ENCODE measurements at regions not wholly inside any gene's neighbourhood (a gene's known extent, or its start where the extent isn't known, plus 50 kb on each side); places are given as distances from the start of the nearest gene placed in this dataset.

- Histone ChIP-seq H3K36me3 (no peaks in the 10 kb centered on the region), H3K9me3 (no peaks in the 10 kb centered on the region; the same call in 1 of the 2 replicates), H3K4me1 (peaks cover 36% of the 10 kb centered on the region), H3K4me3 (ENCODE audit: low read depth, low read length) (no peak overlapping the region), H3K27me3 (no peaks in the 10 kb centered on the region)
- no peak for DNase-seq
- TF ChIP-seq CTCF (IDR thresholded peaks at IDR 0.05; ENCODE audit: low read depth, low read length): no peak
Observed at GRCh38 chr2:37588316-37588777, 83.1 kb downstream of the CDC42EP3 start.

GRCh38 chr2:37589298-37589697, 82.1 kb downstream of the CDC42EP3 start:
- H3K27me3 ChIP-seq: no peaks in the 10 kb centered on the region
- TF ChIP-seq CTCF (IDR thresholded peaks at IDR 0.05; ENCODE audit: low read depth, low read length): no peak
- no peak overlapping the region for H3K4me3 ChIP-seq (ENCODE audit: low read depth, low read length)
- no peak for DNase-seq
- H3K36me3 ChIP-seq: no peaks in the 10 kb centered on the region
- peaks cover 26% of the 10 kb centered on the region for H3K4me1 ChIP-seq
- no peaks in the 10 kb centered on the region; the same call in 1 of the 2 replicates for H3K9me3 ChIP-seq

GRCh38 chr2:37590119-37590571, 81.3 kb downstream of the CDC42EP3 start:
- no peaks in the 10 kb centered on the region for H3K27me3 ChIP-seq
- H3K4me3 ChIP-seq (ENCODE audit: low read depth, low read length): no peak overlapping the region
- H3K9me3 ChIP-seq: no peaks in the 10 kb centered on the region; the same call in 1 of the 2 replicates
- H3K36me3 ChIP-seq: no peaks in the 10 kb centered on the region
- DNase-seq: no peak
- H3K4me1 ChIP-seq: peaks cover 18% of the 10 kb centered on the region
- TF ChIP-seq CTCF (IDR thresholded peaks at IDR 0.05; ENCODE audit: low read depth, low read length): no peak

All from BE2C (cell line).